ENCODE measurements at regions not wholly inside any gene's neighbourhood (a gene's known extent, or its start where the extent isn't known, plus 50 kb on each side); places are given as distances from the start of the nearest gene placed in this dataset.

DNA sequence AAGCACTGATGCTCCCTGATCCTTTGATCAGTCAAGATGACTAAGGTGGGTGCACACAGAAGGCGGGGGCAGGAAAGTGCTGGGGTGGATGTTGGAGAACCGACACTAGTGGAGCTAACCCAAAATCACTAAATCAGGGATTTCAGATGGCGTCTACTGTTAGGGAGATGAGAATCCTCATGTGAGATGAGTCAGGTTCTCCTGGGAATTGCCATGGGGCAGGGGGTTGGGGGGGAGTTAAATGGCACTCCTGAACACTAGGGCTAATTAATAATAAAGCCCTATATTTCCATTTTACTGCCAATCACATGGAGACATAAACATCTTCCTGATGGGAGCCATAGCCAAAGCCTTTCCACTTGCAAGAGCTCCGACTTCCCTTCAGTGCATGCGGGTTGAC lies 804.1 kb downstream of the KCNJ18 start:
- Histone ChIP-seq H3K9me2 (ENCODE audit: insufficient read depth) (no peaks in the 10 kb centered on the region), H4K20me1 (replicated peaks; ENCODE audit: insufficient read depth) (no peaks in the 10 kb centered on the region), H3K4me3 (no peak overlapping the region), H3K27ac (ENCODE audit: low read depth) (no peak overlapping the region), H2AFZ (no peak overlapping the region), H3K36me3 (ENCODE audit: insufficient read depth) (no peaks in the 10 kb centered on the region), H3K27me3 (ENCODE audit: insufficient read depth) (no peaks in the 10 kb centered on the region), H3F3A (replicated peaks; ENCODE audit: low read depth) (no peaks in the 10 kb centered on the region), H3K4me1 (ENCODE audit: insufficient read depth) (no peaks in the 10 kb centered on the region), H3K79me2 (replicated peaks; ENCODE audit: insufficient read depth) (no peaks in the 10 kb centered on the region), H3K4me2 (no peak overlapping the region)
- no peak for ATAC-seq
- no peak overlapping the region for H3K27ac Mint-ChIP-seq
- peaks cover 99% of the 10 kb centered on the region for H3K9me3 Mint-ChIP-seq
- no peak overlapping the region for H3K4me3 Mint-ChIP-seq
- no peak for DNase-seq (ENCODE audit: low spot score)
- H3K4me1 Mint-ChIP-seq: no peaks in the 10 kb centered on the region
- peaks cover 32% of the 10 kb centered on the region for H3K36me3 Mint-ChIP-seq (ENCODE audit: low read depth)
- no peak for TF ChIP-seq NANOG (IDR thresholded peaks at IDR 0.05; ENCODE audit: borderline replicate concordance)
- no peak for TF ChIP-seq ZNF114 (CRISPR knock-in tag; IDR thresholded peaks at IDR 0.05)
- no peak for TF ChIP-seq STAT1 (IDR thresholded peaks at IDR 0.05; ENCODE audit: unreplicated experiment)
- no peaks in the 10 kb centered on the region for H3K27me3 Mint-ChIP-seq (ENCODE audit: insufficient read depth, low read depth, poor library complexity)

DNA sequence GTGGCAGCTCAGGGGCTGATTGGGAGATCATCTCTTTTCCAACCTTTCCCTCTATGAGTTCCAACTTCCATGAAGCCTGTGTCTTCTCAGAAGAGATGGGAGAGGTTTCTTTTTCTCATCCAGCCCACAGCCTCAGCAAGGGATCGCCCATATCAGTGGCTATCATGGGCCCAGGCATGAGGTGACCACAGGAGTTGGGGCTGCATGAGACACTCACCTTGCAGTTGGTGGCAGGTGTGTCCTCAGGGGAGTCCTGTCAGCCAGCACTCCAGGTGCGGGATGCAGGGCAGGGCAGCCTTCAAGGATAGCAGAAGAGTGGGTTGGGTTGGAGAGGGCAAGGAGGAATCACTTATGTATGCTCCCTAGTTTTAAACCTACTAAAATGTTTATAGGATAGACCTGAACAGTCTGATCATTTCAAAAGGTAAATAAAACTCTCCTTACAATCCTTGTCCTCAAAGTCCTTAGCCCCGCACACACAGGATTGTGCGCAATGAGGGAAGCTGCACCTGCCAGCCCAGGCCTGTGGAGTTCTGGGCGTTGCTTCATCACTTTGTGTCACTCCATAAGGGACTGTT lies 811.1 kb downstream of the KCNJ18 start:
- peaks cover 32% of the 10 kb centered on the region for H3K36me3 Mint-ChIP-seq (ENCODE audit: low read depth)
- Histone ChIP-seq H3K9me2 (ENCODE audit: insufficient read depth) (no peaks in the 10 kb centered on the region), H3K4me2 (no peak overlapping the region), H2AFZ (no peak overlapping the region), H4K20me1 (replicated peaks; ENCODE audit: insufficient read depth) (no peaks in the 10 kb centered on the region), H3F3A (replicated peaks; ENCODE audit: low read depth) (no peaks in the 10 kb centered on the region), H3K27ac (ENCODE audit: low read depth) (no peak overlapping the region), H3K79me2 (replicated peaks; ENCODE audit: insufficient read depth) (no peaks in the 10 kb centered on the region), H3K27me3 (ENCODE audit: insufficient read depth) (no peaks in the 10 kb centered on the region), H3K36me3 (ENCODE audit: insufficient read depth) (no peaks in the 10 kb centered on the region; the same call in 1 of the 2 replicates), H3K4me3 (no peak overlapping the region), H3K4me1 (ENCODE audit: insufficient read depth) (no peaks in the 10 kb centered on the region)
- no peak overlapping the region for H3K27ac Mint-ChIP-seq
- no peaks in the 10 kb centered on the region for H3K4me1 Mint-ChIP-seq
- TF ChIP-seq, protein P1, sequence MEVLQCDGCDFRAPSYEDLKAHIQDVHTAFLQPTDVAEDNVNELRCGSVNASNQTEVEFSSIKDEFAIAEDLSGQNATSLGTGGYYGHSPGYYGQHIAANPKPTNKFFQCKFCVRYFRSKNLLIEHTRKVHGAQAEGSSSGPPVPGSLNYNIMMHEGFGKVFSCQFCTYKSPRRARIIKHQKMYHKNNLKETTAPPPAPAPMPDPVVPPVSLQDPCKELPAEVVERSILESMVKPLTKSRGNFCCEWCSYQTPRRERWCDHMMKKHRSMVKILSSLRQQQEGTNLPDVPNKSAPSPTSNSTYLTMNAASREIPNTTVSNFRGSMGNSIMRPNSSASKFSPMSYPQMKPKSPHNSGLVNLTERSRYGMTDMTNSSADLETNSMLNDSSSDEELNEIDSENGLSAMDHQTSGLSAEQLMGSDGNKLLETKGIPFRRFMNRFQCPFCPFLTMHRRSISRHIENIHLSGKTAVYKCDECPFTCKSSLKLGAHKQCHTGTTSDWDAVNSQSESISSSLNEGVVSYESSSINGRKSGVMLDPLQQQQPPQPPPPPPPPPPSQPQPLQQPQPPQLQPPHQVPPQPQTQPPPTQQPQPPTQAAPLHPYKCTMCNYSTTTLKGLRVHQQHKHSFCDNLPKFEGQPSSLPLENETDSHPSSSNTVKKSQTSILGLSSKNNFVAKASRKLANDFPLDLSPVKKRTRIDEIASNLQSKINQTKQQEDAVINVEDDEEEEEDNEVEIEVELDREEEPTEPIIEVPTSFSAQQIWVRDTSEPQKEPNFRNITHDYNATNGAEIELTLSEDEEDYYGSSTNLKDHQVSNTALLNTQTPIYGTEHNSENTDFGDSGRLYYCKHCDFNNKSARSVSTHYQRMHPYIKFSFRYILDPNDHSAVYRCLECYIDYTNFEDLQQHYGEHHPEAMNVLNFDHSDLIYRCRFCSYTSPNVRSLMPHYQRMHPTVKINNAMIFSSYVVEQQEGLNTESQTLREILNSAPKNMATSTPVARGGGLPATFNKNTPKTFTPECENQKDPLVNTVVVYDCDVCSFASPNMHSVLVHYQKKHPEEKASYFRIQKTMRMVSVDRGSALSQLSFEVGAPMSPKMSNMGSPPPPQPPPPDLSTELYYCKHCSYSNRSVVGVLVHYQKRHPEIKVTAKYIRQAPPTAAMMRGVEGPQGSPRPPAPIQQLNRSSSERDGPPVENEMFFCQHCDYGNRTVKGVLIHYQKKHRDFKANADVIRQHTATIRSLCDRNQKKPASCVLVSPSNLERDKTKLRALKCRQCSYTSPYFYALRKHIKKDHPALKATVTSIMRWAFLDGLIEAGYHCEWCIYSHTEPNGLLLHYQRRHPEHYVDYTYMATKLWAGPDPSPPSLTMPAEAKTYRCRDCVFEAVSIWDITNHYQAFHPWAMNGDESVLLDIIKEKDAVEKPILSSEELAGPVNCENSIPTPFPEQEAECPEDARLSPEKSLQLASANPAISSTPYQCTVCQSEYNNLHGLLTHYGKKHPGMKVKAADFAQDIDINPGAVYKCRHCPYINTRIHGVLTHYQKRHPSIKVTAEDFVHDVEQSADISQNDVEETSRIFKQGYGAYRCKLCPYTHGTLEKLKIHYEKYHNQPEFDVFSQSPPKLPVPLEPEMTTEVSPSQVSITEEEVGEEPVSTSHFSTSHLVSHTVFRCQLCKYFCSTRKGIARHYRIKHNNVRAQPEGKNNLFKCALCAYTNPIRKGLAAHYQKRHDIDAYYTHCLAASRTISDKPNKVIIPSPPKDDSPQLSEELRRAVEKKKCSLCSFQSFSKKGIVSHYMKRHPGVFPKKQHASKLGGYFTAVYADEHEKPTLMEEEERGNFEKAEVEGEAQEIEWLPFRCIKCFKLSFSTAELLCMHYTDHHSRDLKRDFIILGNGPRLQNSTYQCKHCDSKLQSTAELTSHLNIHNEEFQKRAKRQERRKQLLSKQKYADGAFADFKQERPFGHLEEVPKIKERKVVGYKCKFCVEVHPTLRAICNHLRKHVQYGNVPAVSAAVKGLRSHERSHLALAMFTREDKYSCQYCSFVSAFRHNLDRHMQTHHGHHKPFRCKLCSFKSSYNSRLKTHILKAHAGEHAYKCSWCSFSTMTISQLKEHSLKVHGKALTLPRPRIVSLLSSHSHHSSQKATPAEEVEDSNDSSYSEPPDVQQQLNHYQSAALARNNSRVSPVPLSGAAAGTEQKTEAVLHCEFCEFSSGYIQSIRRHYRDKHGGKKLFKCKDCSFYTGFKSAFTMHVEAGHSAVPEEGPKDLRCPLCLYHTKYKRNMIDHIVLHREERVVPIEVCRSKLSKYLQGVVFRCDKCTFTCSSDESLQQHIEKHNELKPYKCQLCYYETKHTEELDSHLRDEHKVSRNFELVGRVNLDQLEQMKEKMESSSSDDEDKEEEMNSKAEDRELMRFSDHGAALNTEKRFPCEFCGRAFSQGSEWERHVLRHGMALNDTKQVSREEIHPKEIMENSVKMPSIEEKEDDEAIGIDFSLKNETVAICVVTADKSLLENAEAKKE (CRISPR knock-in tag; IDR thresholded peaks at IDR 0.05): no peak
- no peak for TF ChIP-seq EZH2phosphoT487 (IDR thresholded peaks at IDR 0.05; ENCODE audit: unreplicated experiment)
- TF ChIP-seq, protein P2, sequence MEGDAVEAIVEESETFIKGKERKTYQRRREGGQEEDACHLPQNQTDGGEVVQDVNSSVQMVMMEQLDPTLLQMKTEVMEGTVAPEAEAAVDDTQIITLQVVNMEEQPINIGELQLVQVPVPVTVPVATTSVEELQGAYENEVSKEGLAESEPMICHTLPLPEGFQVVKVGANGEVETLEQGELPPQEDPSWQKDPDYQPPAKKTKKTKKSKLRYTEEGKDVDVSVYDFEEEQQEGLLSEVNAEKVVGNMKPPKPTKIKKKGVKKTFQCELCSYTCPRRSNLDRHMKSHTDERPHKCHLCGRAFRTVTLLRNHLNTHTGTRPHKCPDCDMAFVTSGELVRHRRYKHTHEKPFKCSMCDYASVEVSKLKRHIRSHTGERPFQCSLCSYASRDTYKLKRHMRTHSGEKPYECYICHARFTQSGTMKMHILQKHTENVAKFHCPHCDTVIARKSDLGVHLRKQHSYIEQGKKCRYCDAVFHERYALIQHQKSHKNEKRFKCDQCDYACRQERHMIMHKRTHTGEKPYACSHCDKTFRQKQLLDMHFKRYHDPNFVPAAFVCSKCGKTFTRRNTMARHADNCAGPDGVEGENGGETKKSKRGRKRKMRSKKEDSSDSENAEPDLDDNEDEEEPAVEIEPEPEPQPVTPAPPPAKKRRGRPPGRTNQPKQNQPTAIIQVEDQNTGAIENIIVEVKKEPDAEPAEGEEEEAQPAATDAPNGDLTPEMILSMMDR (conservative IDR thresholded peaks at IDR 0.05; ENCODE audit: low read depth in 2 of 2): no peak
- TF ChIP-seq JUNB (IDR thresholded peaks at IDR 0.05; ENCODE audit: unreplicated experiment): no peak
- TF ChIP-seq ZNF331 (CRISPR knock-in tag; IDR thresholded peaks at IDR 0.05; ENCODE audit: low read depth): no peak
- TF ChIP-seq POLR2AphosphoS5 (IDR thresholded peaks at IDR 0.05; ENCODE audit: low read depth): no peak
- no peak for TF ChIP-seq CREB1 (CRISPR knock-in tag; IDR thresholded peaks at IDR 0.05; ENCODE audit: low read depth)
- TF ChIP-seq STAT1 (IDR thresholded peaks at IDR 0.05; ENCODE audit: unreplicated experiment): no peak
- no peak for TF ChIP-seq NANOG (IDR thresholded peaks at IDR 0.05; ENCODE audit: borderline replicate concordance)
- no peak for TF ChIP-seq ZNF114 (CRISPR knock-in tag; IDR thresholded peaks at IDR 0.05)
- H3K4me3 Mint-ChIP-seq: no peak overlapping the region
- H3K27me3 Mint-ChIP-seq (ENCODE audit: insufficient read depth, low read depth, poor library complexity): peaks cover 12% of the 10 kb centered on the region
- ATAC-seq (no peak), DNase-seq (ENCODE audit: low spot score) (no peak)
- H3K9me3 Mint-ChIP-seq: peaks cover 98% of the 10 kb centered on the region
